ENCODE measurements at regions not wholly inside any gene's neighbourhood (a gene's known extent, or its start where the extent isn't known, plus 50 kb on each side); places are given as distances from the start of the nearest gene placed in this dataset.

GRCh38 chr12:68497107-68497506, 113.6 kb upstream of the RAP1B start:
- CTCF ChIA-PET = no interaction called here
- POLR2A ChIA-PET = no interaction called here
- Histone ChIP-seq H3K36me3 (ENCODE audit: control insufficient read depth in 2 of 2, insufficient read depth in 1 of 2, low read length in 2 of 2) (no peaks in the 10 kb centered on the region), H3K27ac (ENCODE audit: extremely low read depth, low read depth, low read length) (no peak overlapping the region), H3K4me1 (ENCODE audit: control insufficient read depth, insufficient read depth, low read length) (peaks cover 4% of the 10 kb centered on the region; the same call in 1 of the 2 replicates), H3K4me3 (ENCODE audit: low read depth, low read length) (no peak overlapping the region), H3K9me3 (ENCODE audit: control insufficient read depth, insufficient read depth, low read depth, low read length) (no peaks in the 10 kb centered on the region)
- TF ChIP-seq PRDM6 (tag by site-specific recombination; IDR thresholded peaks at IDR 0.05) (no peak), ZSCAN30 (tag by site-specific recombination; IDR thresholded peaks at IDR 0.05) (no peak), ZNF660 (tag by site-specific recombination; IDR thresholded peaks at IDR 0.05) (no peak), ZNF423 (tag by site-specific recombination; IDR thresholded peaks at IDR 0.05) (no peak), ZNF214 (tag by site-specific recombination; IDR thresholded peaks at IDR 0.05; ENCODE audit: borderline replicate concordance) (no peak), ZSCAN16 (tag by site-specific recombination; IDR thresholded peaks at IDR 0.05) (no peak), ZNF692 (tag by site-specific recombination; IDR thresholded peaks at IDR 0.05) (no peak), ZNF76 (tag by site-specific recombination; IDR thresholded peaks at IDR 0.05; ENCODE audit: borderline replicate concordance, low read depth) (no peak), PATZ1 (tag by site-specific recombination; IDR thresholded peaks at IDR 0.05) (no peak), ZBTB20 (tag by site-specific recombination; IDR thresholded peaks at IDR 0.05) (no peak), MYNN (tag by site-specific recombination; IDR thresholded peaks at IDR 0.05; ENCODE audit: borderline replicate concordance) (no peak), GLIS2 (tag by site-specific recombination; IDR thresholded peaks at IDR 0.05) (no peak), ZNF837 (tag by site-specific recombination; IDR thresholded peaks at IDR 0.05) (no peak), INSM2 (tag by site-specific recombination; IDR thresholded peaks at IDR 0.05) (no peak)

- CTCF ChIA-PET = interaction anchor here (0.7 kb wide), 1 partner anchor 47 kb away, joined by 3 read pairs; no protein-coding TSS in a partner anchor
- Histone ChIP-seq H3K4me1 (ENCODE audit: control insufficient read depth, insufficient read depth, low read length) (peaks cover 4% of the 10 kb centered on the region; the same call in 1 of the 2 replicates), H3K4me3 (ENCODE audit: low read depth, low read length) (no peak overlapping the region), H3K27ac (ENCODE audit: extremely low read depth, low read depth, low read length) (no peak overlapping the region), H3K36me3 (ENCODE audit: control insufficient read depth in 2 of 2, insufficient read depth in 1 of 2, low read length in 2 of 2) (no peaks in the 10 kb centered on the region), H3K9me3 (ENCODE audit: control insufficient read depth, insufficient read depth, low read depth, low read length) (no peaks in the 10 kb centered on the region)
- POLR2A ChIA-PET = no interaction called here
- TF ChIP-seq ZNF530 (tag by site-specific recombination; IDR thresholded peaks at IDR 0.05; ENCODE audit: low read depth) (no peak), ZNF544 (tag by site-specific recombination; IDR thresholded peaks at IDR 0.05) (no peak), PRDM10 (tag by site-specific recombination; IDR thresholded peaks at IDR 0.05) (peak; percentile 80), ZNF133 (tag by site-specific recombination; IDR thresholded peaks at IDR 0.05) (no peak), ZNF561 (tag by site-specific recombination; IDR thresholded peaks at IDR 0.05; ENCODE audit: borderline replicate concordance) (no peak), ZNF571 (tag by site-specific recombination; IDR thresholded peaks at IDR 0.05) (no peak), ZBTB17 (tag by site-specific recombination; IDR thresholded peaks at IDR 0.05) (no peak), ZNF654 (tag by site-specific recombination; IDR thresholded peaks at IDR 0.05; ENCODE audit: low read depth) (no peak), ZNF148 (tag by site-specific recombination; IDR thresholded peaks at IDR 0.05; ENCODE audit: borderline replicate concordance) (no peak)
Observed at GRCh38 chr12:68497702-68498101, 113.0 kb upstream of the RAP1B start.

All from HEK293 (cell line).